Stimulated activated CD4-positive, alpha-beta T cell treated with anti-CD3 and anti-CD28 coated beads, Interleukin-2, amount 100 ng/mL, for 48 hours (primary cell): ENCODE measurements at regions not wholly inside any gene's neighbourhood (a gene's known extent, or its start where the extent isn't known, plus 50 kb on each side); places are given as distances from the start of the nearest gene placed in this dataset.

Source experiments
- DNase-seq, 2 donors: peaks; one replicate each; pipeline ENCODE4 v3.0.0-alpha.2; 2020

GRCh38 chrX:40157228-40158035 lies 59.7 kb upstream of the BCOR start:
- no peak for DNase-seq

- DNase-seq: no peak
Measured at GRCh38 chrX:40156470-40157227, 58.9 kb upstream of the BCOR start.

DNA sequence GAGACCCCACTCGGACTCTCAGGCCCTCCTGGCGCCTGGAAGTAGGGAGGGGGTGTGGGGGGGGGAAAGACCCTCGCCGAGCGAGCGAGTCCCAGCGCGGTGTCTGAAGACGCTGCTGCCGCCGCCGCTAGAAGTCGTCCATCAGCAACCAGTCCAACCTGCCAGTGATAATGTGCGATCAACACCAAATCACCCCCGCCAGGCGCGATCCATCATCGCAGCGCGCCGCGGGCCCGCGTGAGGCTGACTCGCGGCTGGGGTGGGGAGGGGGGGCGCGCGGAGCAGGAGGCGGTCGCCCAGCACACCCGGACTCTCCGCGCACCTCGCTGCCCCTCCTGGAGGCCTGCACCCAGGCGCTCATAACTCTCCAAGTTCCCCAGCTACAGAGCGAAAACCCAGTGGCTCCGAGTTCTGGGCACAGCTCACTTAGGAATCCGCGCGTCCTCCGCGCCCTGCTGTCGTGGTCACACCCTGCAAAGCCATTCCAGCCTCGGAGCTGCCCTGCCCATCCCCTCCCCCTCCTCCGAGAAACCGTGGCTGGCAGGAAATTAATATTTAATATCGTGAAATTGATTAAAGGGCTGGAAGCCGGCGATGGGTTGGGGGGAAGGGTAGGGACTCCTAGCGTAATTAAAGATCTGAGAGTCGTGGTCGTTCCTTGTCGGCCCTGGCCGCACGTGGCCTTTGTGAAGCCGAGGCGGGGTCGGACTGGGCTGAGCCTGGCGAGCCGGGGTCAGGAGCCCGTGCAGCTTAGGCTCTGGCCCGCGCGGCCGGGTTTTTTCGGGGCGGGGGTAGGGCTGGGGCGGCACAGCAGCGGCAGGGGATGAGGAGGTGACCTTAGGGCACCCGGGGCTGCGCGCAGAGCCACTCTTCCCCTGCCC lies 58.1 kb upstream of the BCOR start:
- DNase-seq: no peak

- DNase-seq: no peak
Measured at GRCh38 chrX:40154853-40155588, 57.3 kb upstream of the BCOR start.

- no peak for DNase-seq
Measured at GRCh38 chrX:40154250-40154852, 56.6 kb upstream of the BCOR start.

DNA sequence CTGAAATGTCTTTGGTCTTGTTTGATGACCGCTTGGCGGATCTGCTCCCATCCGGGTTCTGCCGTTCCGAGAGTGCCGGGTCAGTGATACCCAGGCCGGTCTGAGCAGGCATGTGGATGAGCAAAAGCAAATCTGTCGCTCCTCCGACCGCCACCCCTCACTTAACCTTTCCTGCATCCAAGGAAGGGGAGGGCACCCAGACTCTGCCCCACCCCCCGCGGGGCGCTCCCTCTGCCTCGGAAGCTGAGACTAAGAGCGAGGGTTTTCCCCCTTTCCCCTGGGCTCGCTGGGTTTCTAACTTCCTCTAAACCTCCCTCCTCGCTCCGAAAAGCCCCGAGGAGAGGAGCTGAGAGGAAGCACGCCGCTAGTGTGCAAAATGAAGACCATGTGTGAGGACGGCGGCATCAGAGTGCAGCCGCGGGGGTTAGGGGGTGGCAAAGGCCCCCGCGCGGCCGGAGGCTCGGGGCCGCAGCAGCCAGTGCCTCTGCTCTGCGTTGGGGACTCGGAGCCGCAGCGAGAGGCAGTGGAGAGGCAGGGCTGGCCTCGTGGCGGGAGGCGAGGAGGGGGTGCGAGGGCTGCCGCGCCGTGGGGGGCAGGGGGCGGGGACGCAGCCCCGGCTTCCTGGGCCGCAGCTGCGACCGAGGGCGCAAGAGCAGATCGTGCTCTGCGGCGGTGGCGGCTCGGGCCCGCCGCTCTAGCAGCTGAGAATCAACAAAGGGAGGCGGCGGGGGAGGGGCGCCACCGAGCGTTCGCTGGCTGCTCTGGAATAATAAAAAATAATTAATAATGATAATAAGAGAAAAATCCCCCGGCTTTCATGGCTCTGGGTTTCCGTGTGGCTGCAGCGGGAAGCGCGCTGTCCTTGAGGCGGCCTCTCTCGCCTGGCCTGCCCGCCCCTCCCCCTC lies 55.8 kb upstream of the BCOR start:
- DNase-seq: no peak

- no peak for DNase-seq
Measured at GRCh38 chrX:40152741-40153344, 55.1 kb upstream of the BCOR start.

- DNase-seq: no peak
Measured at GRCh38 chrX:40152173-40152711, 54.5 kb upstream of the BCOR start.

DNA sequence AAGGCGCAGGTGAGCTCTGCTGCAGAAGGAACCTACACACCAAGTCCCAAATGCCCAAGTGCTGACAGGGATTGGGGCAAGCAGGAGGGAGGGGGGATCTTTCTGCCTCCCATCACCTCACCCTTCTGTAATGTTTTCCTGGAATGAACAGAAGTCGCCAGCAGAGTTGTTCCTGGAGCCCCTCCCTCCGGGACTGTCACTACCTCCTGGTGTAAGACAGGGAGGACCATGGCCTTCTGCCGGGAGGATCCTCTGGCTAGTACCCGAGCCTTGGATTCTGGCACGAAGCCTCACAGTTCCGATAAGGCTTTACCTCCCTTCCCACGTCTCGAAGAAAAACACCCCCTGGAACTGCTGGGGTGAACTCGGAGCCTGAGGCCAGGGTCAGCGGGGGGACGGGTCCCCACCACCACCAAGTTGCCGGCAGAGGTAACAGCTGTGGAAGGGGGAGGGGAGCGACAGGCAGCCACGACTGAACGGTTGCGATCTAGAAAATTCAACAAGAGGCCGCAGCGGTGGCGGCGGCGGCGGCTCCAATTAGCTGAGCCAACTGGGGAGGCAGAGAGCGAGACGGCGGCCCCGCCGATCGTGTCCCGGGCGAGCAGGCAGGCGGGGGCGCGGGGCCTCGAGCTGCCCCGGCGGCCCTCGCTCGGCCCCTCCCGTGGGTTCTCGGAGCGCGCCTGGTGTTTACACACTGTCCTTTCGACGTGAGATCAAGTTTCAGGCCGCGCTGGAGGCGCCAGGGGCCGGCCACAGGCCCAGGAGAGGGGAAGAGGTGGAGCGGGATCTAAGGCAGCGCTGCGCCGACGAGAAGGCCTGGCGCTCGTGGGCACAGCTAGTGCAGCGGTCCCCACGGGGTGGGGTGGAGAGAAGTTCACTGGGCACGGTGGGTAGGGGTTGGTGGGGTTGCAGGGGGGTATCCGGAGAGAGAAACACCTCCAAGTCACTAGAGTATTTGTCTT lies 53.7 kb upstream of the BCOR start:
- no peak for DNase-seq

GRCh38 chrX:40150503-40150902 lies 52.7 kb upstream of the BCOR start:
- no peak for DNase-seq

- DNase-seq: no peak
Measured at GRCh38 chrX:40149286-40150175, 51.8 kb upstream of the BCOR start.

GRCh38 chrX:40148385-40149285 lies 50.9 kb upstream of the BCOR start:
- DNase-seq: no peak

DNA sequence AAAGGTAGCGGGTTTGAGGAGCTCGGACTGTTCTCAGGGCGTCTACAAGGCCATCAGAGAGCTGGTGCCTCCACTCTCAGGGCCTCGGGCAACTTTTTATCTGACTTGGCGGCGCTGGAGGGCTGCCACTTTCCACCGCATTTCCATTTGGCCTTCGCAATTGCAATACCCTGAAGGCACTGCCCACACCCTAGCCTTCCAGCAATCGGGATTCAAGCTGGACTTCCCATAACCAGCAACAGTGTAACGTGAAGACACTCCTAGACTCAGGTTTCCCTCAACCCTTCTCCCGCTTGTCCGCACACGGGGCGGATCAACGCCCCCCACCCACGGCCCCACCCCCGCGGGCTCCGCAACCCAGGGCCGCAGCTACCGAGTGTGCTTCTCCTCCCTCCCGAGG lies 50.2 kb upstream of the BCOR start:
- DNase-seq: no peak
